ENCODE measurements at regions not wholly inside any gene's neighbourhood (a gene's known extent, or its start where the extent isn't known, plus 50 kb on each side); places are given as distances from the start of the nearest gene placed in this dataset.

GRCh38 chr2:128604045-128604444, 285.4 kb upstream of the HS6ST1 start:
- TF ChIP-seq CTCF (IDR thresholded peaks at IDR 0.05; ENCODE audit: low read depth, low read length, poor library complexity, severe bottlenecking), result no peak
- TF ChIP-seq EZH2phosphoT487 (IDR thresholded peaks at IDR 0.05; ENCODE audit: borderline replicate concordance, low read length), result no peak

All from DOHH2 (cell line).